ENCODE measurements at regions not wholly inside any gene's neighbourhood (a gene's known extent, or its start where the extent isn't known, plus 50 kb on each side); places are given as distances from the start of the nearest gene placed in this dataset.

DNA sequence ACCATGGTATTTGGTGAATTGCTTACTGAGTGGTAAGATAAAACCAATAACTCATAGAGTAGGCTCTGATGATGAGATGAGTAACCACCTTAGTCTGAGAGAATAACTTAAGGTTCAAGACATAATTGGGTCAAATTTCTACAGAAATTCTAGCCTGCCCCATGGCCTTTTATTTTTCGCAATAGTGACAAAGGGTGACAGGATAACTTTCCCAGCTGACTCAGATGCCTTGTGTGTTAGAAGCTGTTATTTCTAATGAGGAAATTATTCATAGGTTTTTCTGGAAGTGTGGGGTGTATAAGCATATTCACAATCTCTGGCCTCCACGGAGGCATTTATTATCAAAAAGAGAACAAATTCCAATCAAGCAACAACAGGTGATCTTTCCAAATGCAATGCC lies 159.0 kb downstream of the NUP35 start:
- no peaks in the 10 kb centered on the region for H3K27me3 ChIP-seq (ENCODE audit: low read depth)
- intact Hi-C loops (cut with micrococcal nuclease) = no loop called here
- H3K4me3 ChIP-seq = no peak overlapping the region
- H3K4me1 ChIP-seq = no peaks in the 10 kb centered on the region
- peaks cover 5% of the 10 kb centered on the region for H3K9me3 ChIP-seq (replicated peaks)
- no peak for DNase-seq
- TF ChIP-seq, protein P1, sequence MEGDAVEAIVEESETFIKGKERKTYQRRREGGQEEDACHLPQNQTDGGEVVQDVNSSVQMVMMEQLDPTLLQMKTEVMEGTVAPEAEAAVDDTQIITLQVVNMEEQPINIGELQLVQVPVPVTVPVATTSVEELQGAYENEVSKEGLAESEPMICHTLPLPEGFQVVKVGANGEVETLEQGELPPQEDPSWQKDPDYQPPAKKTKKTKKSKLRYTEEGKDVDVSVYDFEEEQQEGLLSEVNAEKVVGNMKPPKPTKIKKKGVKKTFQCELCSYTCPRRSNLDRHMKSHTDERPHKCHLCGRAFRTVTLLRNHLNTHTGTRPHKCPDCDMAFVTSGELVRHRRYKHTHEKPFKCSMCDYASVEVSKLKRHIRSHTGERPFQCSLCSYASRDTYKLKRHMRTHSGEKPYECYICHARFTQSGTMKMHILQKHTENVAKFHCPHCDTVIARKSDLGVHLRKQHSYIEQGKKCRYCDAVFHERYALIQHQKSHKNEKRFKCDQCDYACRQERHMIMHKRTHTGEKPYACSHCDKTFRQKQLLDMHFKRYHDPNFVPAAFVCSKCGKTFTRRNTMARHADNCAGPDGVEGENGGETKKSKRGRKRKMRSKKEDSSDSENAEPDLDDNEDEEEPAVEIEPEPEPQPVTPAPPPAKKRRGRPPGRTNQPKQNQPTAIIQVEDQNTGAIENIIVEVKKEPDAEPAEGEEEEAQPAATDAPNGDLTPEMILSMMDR (IDR thresholded peaks at IDR 0.05; ENCODE audit: borderline replicate concordance) = no peak
- no peaks in the 10 kb centered on the region for H3K36me3 ChIP-seq
- H3K27ac ChIP-seq (replicated peaks) = no peak overlapping the region

DNA sequence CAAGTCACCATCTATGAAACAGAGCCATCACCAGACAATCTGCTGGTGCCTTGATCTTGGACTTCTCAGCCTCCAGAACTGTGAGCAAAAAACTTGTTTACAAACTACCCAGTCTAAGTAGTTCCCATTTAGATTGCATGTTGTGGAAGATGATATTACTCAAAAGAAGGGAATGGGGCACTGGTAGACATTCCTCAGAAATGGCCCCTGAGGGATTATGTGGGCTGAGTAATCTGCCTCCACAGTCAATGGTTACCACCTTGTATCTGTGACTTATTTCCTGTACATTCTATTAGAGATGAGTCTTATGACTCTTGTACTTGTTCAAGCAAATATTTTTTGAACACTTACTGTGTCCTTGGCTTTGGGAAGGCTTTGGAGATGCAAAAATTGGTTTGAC lies 160.4 kb downstream of the NUP35 start:
- no peak overlapping the region for H3K4me3 ChIP-seq
- intact Hi-C loops (cut with micrococcal nuclease) = no loop called here
- H3K27me3 ChIP-seq (ENCODE audit: low read depth) = no peaks in the 10 kb centered on the region
- TF ChIP-seq, protein P1 (IDR thresholded peaks at IDR 0.05; ENCODE audit: borderline replicate concordance) = no peak
- H3K27ac ChIP-seq (replicated peaks) = no peak overlapping the region
- no peaks in the 10 kb centered on the region for H3K36me3 ChIP-seq
- no peaks in the 10 kb centered on the region for H3K4me1 ChIP-seq
- H3K9me3 ChIP-seq (replicated peaks) = peaks cover 5% of the 10 kb centered on the region
- DNase-seq = no peak

DNA sequence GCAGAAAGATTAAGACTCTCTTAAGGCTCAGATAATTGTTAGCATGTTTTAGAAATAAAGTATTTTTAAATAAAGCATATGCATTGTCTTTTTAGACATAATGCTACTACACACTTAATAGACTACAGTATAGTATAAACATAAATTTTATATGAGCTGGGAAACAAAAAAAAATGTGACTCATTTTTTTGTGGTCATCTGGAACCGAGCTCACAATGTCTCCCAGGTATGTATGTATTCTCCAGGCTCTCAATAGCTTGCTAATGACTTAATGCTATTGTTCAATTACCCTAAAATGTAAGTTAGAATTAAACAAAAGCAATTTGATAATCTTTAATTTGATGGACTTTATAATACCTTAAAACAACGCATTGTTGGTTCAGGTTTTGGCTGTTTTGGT lies 167.2 kb downstream of the NUP35 start:
- Histone ChIP-seq H3K9me3 (replicated peaks) (no peaks in the 10 kb centered on the region), H3K27ac (replicated peaks) (no peak overlapping the region), H3K4me3 (no peak overlapping the region), H3K27me3 (ENCODE audit: low read depth) (no peaks in the 10 kb centered on the region), H3K36me3 (no peaks in the 10 kb centered on the region), H3K4me1 (no peaks in the 10 kb centered on the region)
- DNase-seq = no peak
- intact Hi-C loops (cut with micrococcal nuclease) = no loop called here
- TF ChIP-seq, protein P1 (IDR thresholded peaks at IDR 0.05; ENCODE audit: borderline replicate concordance) = no peak

DNA sequence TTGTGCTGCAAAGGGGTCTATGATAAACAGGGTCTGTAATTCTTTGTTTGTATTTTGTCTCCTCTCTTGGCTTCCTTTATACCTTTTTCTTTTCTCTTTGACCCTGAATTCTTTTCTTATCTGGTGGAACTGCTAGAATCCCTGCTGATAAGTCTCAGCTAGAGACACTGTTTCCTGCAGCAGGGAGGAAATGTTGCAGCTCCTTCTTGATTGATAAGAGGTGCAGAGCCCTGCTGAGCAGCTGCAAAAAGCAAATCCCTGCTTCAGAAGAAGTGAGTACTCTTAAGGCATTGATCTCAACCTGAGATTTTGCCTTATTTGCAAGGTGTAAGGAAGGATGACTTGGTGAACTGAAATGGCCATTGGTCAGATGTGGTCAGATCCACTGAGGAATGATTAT lies 167.8 kb downstream of the NUP35 start:
- Histone ChIP-seq H3K36me3 (no peaks in the 10 kb centered on the region), H3K4me1 (no peaks in the 10 kb centered on the region), H3K27ac (replicated peaks) (no peak overlapping the region), H3K4me3 (no peak overlapping the region), H3K27me3 (ENCODE audit: low read depth) (no peaks in the 10 kb centered on the region), H3K9me3 (replicated peaks) (no peaks in the 10 kb centered on the region)
- intact Hi-C loops (cut with micrococcal nuclease) = no loop called here
- TF ChIP-seq, protein P1 (IDR thresholded peaks at IDR 0.05; ENCODE audit: borderline replicate concordance) = no peak
- DNase-seq = no peak

DNA sequence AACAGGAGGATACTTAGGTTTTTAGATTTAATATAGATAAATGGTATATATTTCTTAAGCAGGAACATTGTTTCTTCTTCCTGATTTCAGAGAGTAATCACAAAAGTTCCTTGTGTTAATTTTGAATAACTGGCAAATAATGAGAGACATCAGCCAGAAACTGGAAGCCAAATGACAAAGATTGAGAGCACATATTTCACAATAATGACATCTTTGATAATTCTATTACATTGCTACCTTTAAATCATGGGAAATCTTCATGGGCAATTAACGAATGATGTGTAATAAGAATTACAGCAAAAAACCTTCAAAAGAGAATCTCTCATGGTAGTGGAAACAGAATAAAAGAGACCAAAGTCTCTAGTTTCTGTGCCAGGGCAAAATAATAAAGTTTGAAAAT lies 215.1 kb downstream of the NUP35 start:
- Histone ChIP-seq H3K27ac (replicated peaks) (no peak overlapping the region), H3K9me3 (replicated peaks) (peaks cover 34% of the 10 kb centered on the region), H3K4me3 (no peak overlapping the region), H3K36me3 (no peaks in the 10 kb centered on the region), H3K4me1 (no peaks in the 10 kb centered on the region), H3K27me3 (ENCODE audit: low read depth) (no peaks in the 10 kb centered on the region)
- TF ChIP-seq, protein P1 (IDR thresholded peaks at IDR 0.05; ENCODE audit: borderline replicate concordance) = no peak
- intact Hi-C loops (cut with micrococcal nuclease) = no loop called here
- DNase-seq = no peak

DNA sequence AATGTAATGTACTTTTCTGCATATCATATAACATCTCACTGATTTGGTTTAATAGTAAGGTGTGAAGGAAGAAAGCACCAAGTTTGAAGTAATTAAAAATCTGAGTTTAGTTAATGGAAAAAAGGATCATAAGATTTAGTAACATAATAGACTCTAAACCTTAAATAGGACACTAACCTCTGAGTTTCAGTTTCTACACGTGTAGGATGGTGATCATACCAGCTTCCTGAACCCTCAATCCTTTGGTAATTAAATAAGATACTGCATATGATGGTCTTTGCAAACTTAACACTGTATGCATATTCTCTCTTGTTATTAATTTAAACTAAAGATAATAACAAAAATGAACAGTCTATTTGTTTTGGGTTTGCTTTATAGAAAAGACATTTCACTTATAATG lies 216.8 kb downstream of the NUP35 start:
- no peaks in the 10 kb centered on the region for H3K36me3 ChIP-seq
- H3K27me3 ChIP-seq (ENCODE audit: low read depth) = no peaks in the 10 kb centered on the region
- TF ChIP-seq, protein P1 (IDR thresholded peaks at IDR 0.05; ENCODE audit: borderline replicate concordance) = no peak
- no peak for DNase-seq
- peaks cover 23% of the 10 kb centered on the region for H3K9me3 ChIP-seq (replicated peaks)
- intact Hi-C loops (cut with micrococcal nuclease) = no loop called here
- H3K4me1 ChIP-seq = no peaks in the 10 kb centered on the region
- no peak overlapping the region for H3K4me3 ChIP-seq
- H3K27ac ChIP-seq (replicated peaks) = no peak overlapping the region

Data from left ventricle myocardium inferior (tissue), 1 donor.